Hepatocyte (in vitro differentiated cells): ENCODE measurements at regions not wholly inside any gene's neighbourhood (a gene's known extent, or its start where the extent isn't known, plus 50 kb on each side); places are given as distances from the start of the nearest gene placed in this dataset.

Experiments
- EZH2 ChIP-seq: fragments of 200-600 bp; sonication (generic); IDR thresholded peaks from 2 replicates; pipeline ENCODE4 v1.6.1; 2016; ENCODE audit warnings: antibody characterized with exemption, mild to moderate bottlenecking, borderline replicate concordance
- EZH2phosphoT487 ChIP-seq: fragments of 200-600 bp; sonication (generic); IDR thresholded peaks from one replicate; pipeline ENCODE4 v1.6.1; 2018; ENCODE audit warnings: antibody characterized with exemption, mild to moderate bottlenecking, low read depth, moderate library complexity; ENCODE audit not compliant: unreplicated experiment, severe bottlenecking
- TF ChIP-seq, protein P1 (sequence below): fragments of 200-600 bp; sonication (generic); IDR thresholded peaks from 2 replicates; pipeline ENCODE4 v1.5.1; 2016; ENCODE audit warnings: antibody characterized with exemption, mild to moderate bottlenecking; ENCODE audit not compliant: poor library complexity

DNA sequence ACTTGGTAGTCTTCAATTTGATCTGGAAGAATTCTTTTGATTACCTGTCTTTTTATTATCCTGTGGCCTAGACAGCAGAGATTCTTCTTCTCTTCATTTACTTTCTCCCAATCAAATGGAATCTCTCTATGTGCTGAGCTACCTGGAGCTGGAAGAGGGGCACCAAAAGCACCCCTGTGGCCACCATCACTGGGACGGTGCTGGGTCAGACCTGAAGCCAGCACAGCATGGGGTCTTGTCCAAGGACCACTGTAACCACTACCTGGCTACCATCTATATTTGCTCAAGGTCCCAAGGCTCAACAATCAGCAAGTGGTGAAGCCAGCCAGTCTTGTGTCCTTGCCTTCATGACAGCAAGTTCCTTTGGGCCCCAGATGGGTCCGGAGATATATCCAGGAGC, 186.6 kb downstream of the JRKL start:
- TF ChIP-seq, protein P1, sequence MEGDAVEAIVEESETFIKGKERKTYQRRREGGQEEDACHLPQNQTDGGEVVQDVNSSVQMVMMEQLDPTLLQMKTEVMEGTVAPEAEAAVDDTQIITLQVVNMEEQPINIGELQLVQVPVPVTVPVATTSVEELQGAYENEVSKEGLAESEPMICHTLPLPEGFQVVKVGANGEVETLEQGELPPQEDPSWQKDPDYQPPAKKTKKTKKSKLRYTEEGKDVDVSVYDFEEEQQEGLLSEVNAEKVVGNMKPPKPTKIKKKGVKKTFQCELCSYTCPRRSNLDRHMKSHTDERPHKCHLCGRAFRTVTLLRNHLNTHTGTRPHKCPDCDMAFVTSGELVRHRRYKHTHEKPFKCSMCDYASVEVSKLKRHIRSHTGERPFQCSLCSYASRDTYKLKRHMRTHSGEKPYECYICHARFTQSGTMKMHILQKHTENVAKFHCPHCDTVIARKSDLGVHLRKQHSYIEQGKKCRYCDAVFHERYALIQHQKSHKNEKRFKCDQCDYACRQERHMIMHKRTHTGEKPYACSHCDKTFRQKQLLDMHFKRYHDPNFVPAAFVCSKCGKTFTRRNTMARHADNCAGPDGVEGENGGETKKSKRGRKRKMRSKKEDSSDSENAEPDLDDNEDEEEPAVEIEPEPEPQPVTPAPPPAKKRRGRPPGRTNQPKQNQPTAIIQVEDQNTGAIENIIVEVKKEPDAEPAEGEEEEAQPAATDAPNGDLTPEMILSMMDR, result no peak
- TF ChIP-seq EZH2phosphoT487 (no peak), EZH2 (no peak)
